GM18526 (cell line): ENCODE measurements at regions not wholly inside any gene's neighbourhood (a gene's known extent, or its start where the extent isn't known, plus 50 kb on each side); places are given as distances from the start of the nearest gene placed in this dataset.

Experiments used
- POLR2A ChIP-seq: IDR thresholded peaks from 3 replicates; pipeline ENCODE4 v1.6.1; 2011; ENCODE audit not compliant: insufficient read length; ENCODE audit errors: extremely low read depth

GRCh38 chr2:20516646-20517341, 69.9 kb downstream of the RHOB start:
- TF ChIP-seq POLR2A = no peak

- no peak for TF ChIP-seq POLR2A
These were observed 72.4 kb downstream of the RHOB start for GRCh38 chr2:20519309-20519708.

DNA sequence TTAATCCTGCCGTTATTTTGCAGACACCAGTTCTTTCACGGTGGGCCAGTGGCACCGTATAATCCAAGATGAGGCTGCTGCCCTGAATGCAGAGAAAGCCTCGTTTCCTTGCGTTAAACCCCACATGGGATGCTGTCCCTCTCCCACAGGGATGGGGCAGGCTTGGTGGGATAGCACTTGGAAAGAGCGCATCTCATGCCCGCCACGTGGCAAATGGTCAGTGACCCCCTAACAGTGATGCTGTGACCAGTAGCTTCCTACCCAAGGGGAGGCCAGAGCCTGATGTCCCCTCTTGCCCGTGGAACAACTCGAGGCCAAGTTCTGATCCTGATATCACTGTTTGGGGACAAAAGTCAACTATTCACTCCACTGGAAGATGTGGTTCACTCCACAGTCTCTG, 73.3 kb downstream of the RHOB start:
- TF ChIP-seq POLR2A = no peak

GRCh38 chr2:20521193-20521592, 74.3 kb downstream of the RHOB start:
- no peak for TF ChIP-seq POLR2A

GRCh38 chr2:20521682-20522189, 74.9 kb downstream of the RHOB start:
- TF ChIP-seq POLR2A = no peak

DNA sequence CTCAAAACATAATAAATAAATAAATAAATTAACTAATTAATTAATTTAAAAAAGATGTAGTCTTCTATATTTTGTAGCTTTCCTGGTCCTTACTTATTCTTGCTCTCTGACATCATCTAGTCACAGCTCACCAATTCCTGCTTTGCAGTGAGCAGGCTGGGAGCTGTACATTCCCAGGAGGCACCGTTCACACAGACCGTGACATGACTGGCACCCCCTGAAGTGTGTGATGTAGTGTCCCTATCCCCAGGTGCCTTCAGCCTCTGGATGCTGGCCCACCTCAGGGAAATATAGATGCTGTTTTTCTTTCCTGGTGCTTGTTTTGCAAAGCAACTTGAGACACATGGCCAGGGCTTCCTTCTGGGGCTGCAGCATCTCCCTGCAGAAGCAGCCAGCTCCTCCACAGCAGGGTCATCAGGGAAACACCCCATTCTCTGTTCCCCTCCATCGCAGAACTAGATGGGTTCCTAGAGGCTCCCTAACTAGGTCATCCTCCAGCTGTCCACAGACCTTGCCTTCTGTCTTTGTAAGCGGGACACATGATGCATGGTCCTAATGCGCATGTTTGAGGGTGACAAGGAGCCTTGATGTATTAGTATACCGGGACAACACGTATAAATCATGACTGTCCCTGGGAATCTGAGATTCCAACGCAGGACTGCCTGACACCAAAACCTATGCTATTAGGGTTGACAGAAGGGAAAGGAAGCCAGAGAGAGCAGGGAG, 76.4 kb downstream of the RHOB start:
- TF ChIP-seq POLR2A = no peak

- TF ChIP-seq POLR2A = no peak
These were observed 76.9 kb downstream of the RHOB start for GRCh38 chr2:20523799-20524187.

- peak; percentile 4 for TF ChIP-seq POLR2A
These were observed 77.7 kb downstream of the RHOB start for GRCh38 chr2:20524412-20525040.

- peak; percentile 38 for TF ChIP-seq POLR2A
These were observed 78.5 kb downstream of the RHOB start for GRCh38 chr2:20525041-20526035.

DNA sequence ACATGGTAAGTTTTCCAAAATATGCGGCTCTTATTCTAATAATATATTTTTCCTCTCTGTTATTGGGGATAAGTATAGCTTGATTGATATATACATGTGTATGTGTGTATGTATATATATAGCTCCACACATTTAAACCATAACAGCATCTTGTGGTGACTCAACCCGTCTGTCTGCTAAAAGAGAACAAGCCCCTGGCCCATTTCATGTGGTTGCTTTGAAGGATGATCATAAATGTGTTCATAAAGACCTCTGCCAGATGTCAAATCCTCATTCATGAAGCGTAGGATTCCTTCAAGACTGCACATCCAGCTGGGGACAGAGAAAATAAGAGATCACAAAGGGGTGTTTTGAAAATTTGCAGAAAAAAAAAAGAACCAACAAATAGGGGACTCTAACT, 79.3 kb downstream of the RHOB start:
- TF ChIP-seq POLR2A = no peak

DNA sequence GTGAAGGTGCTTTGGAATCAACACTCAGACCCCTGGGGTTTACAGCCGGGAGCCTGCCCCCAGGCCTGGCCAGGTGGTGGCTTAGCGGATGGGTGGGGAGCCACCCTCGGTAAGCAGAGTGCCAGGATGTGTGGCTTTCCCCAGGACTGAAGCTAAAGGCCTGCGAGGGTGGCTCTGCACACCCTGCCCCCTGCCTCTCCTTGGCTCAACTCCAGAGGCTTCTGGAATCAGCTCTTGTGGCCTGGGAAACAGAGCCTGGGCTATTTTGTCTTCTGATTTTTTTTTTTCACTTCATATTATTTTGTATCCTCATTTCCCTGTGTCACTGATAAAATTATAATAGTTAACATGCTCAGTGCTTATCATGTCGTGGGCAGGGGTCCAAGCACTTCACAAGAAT, 79.8 kb downstream of the RHOB start:
- TF ChIP-seq POLR2A = no peak

- no peak for TF ChIP-seq POLR2A
These were observed 81.8 kb downstream of the RHOB start for GRCh38 chr2:20528713-20529112.

DNA sequence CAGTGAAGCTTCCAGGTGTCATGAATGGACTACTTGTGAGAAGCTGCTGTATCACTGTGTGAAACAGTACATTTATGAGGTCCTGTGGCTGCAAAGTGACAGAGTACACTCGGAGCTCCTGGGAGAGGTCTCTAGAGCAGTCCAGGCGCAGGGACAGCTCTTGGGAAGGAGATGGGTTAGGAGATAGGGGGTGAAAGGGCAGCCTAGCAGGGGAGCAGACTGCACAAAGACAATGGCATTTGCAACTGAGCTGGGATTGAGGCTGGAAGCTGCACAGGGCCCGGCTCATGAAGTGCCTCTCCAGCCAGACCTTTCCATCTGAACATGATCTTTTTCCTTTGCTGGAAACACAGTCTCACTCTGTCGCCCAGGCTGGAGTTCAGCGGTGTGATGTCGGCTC, 83.6 kb downstream of the RHOB start:
- TF ChIP-seq POLR2A = no peak

GRCh38 chr2:20531633-20532262, 84.9 kb downstream of the RHOB start:
- TF ChIP-seq POLR2A = no peak
